ENCODE measurements at regions not wholly inside any gene's neighbourhood (a gene's known extent, or its start where the extent isn't known, plus 50 kb on each side); places are given as distances from the start of the nearest gene placed in this dataset.

DNA sequence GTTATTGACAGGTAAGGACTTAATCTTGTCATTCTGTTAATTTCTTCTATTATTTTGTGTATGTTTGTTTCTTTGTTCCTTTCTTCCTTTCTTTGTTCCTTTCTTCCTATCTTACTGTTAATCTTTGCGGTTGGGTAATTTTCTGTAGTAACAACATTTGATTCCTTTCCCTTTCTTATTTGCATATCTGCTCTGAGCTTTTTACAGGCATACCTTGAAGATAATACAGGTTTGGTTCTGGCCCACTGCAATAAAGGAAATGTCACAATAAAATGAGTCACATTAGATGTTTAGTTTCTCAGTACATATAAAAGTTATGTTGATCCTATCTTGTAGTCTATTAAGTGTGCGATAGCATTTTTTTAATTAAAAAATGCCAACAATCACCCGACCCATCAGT lies 440.7 kb downstream of the NFIB start:
- TF ChIP-seq EZH2 (IDR thresholded peaks at IDR 0.05; ENCODE audit: borderline replicate concordance, insufficient read depth, low read depth, low read length, poor library complexity, severe bottlenecking) = no peak
- TF ChIP-seq, protein P1, sequence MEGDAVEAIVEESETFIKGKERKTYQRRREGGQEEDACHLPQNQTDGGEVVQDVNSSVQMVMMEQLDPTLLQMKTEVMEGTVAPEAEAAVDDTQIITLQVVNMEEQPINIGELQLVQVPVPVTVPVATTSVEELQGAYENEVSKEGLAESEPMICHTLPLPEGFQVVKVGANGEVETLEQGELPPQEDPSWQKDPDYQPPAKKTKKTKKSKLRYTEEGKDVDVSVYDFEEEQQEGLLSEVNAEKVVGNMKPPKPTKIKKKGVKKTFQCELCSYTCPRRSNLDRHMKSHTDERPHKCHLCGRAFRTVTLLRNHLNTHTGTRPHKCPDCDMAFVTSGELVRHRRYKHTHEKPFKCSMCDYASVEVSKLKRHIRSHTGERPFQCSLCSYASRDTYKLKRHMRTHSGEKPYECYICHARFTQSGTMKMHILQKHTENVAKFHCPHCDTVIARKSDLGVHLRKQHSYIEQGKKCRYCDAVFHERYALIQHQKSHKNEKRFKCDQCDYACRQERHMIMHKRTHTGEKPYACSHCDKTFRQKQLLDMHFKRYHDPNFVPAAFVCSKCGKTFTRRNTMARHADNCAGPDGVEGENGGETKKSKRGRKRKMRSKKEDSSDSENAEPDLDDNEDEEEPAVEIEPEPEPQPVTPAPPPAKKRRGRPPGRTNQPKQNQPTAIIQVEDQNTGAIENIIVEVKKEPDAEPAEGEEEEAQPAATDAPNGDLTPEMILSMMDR (IDR thresholded peaks at IDR 0.05) = no peak

All from B cell (primary cell).